HCT116 (cell line): ENCODE measurements at regions not wholly inside any gene's neighbourhood (a gene's known extent, or its start where the extent isn't known, plus 50 kb on each side); places are given as distances from the start of the nearest gene placed in this dataset.

Source experiments
- ATAC-seq: fragments of 200-7000 bp; cut with Tn5 transposase; 2 replicates; pipeline ENCODE4 v1.9.1; 2020; ENCODE audit warnings: mild to moderate bottlenecking, moderate library complexity
- BruUV-seq: library from RNA; stranded (reverse); fragments of 400-500 nt; replicated peaks from 2 replicates; lab custom pipeline; 2021; lab: Mats Ljungman, UMichigan
- CTCF ChIA-PET: fragments of 300-600 bp; sonication (Branson Sonifier 250); formaldehyde crosslinking; loops from one replicate; lab custom pipeline; 2021; ENCODE audit warnings: antibody characterized with exemption; lab: Charles Lee
- POLR2A ChIA-PET: fragments of 300-600, 350-600 bp; sonication (Branson Sonifier 250); formaldehyde crosslinking; loops from one replicate; lab custom pipeline; 2021; ENCODE audit warnings: antibody characterized with exemption; lab: Charles Lee
- RAD21 ChIA-PET, 2 experiments: fragments of 300-600 bp; sonication (Branson Sonifier 250); formaldehyde crosslinking; loops; one replicate each; lab custom pipeline; 2023; ENCODE audit warnings: low total read pairs in 2 of 2; ENCODE audit not compliant: uncharacterized antibody in 2 of 2, unreplicated experiment in 2 of 2, low non-redundant PET in 1 of 2; lab: Charles Lee
- DNase-seq: peaks from one replicate; pipeline ENCODE4 v3.0.0-alpha.2; 2010; ENCODE audit warnings: low read depth, low spot score
- H2AFZ ChIP-seq: fragments of 200-600 bp; shearing (Covaris generic), sonication (generic); 2 replicates; pipeline ENCODE4 v1.6.1; 2017; ENCODE audit warnings: low read depth, mixed run types, mixed read lengths, antibody characterized with exemption, low read length; ENCODE audit not compliant: poor library complexity, severe bottlenecking
- H3K27ac ChIP-seq: 2 replicates; pipeline ENCODE4 v1.5.1; 2012; ENCODE audit warnings: low read depth, low read length
- H3K27me3 ChIP-seq: fragments of 200-600 bp; sonication (generic); 2 replicates; pipeline ENCODE4 v1.6.1; 2016; ENCODE audit warnings: mixed run types, low read length, mixed read lengths; ENCODE audit not compliant: insufficient read depth
- H3K36me3 ChIP-seq, 2 experiments: fragments of 200-500 bp in 1 of 2; fragments of 200-600 bp in 1 of 2; sonication (Bioruptor generic) in 1 of 2; sonication (generic) in 1 of 2; 2 replicates each; pipeline versions ENCODE4 v1.5.1 to v1.6.1; 2014 to 2016; ENCODE audit warnings: low read length in 2 of 2, inconsistent platforms in 1 of 2, mixed read lengths in 1 of 2, mixed run types in 1 of 2; ENCODE audit not compliant: insufficient read depth in 2 of 2, control insufficient read depth in 1 of 2
- H3K4me1 ChIP-seq, 2 experiments: fragments of 200-600 bp in 1 of 2; sonication (generic) in 1 of 2; 2 replicates each; pipeline versions ENCODE4 v1.5.1 to v1.6.1; 2012 to 2017; ENCODE audit warnings: low read length in 2 of 2, inconsistent platforms in 1 of 2, mild to moderate bottlenecking in 1 of 2, mixed read lengths in 1 of 2, mixed run types in 1 of 2, moderate library complexity in 1 of 2; ENCODE audit not compliant: insufficient read depth in 2 of 2, control insufficient read depth in 1 of 2
- H3K4me2 ChIP-seq: fragments of 200-600 bp; sonication (generic); 2 replicates; pipeline ENCODE4 v1.6.1; 2017; ENCODE audit warnings: mixed run types, low read length, mixed read lengths
- H3K4me3 ChIP-seq, 2 experiments: fragments of 200-600 bp in 1 of 2; sonication (generic) in 1 of 2; replicated peaks in 1 of 2; 2 replicates each; pipeline ENCODE4 v1.5.1; 2011 to 2016; ENCODE audit warnings: low read length in 2 of 2, control low read depth in 1 of 2, low read depth in 1 of 2, mild to moderate bottlenecking in 1 of 2, mixed read lengths in 1 of 2, mixed run types in 1 of 2
- H3K79me2 ChIP-seq: fragments of 200-600 bp; sonication (generic); 2 replicates; pipeline ENCODE4 v1.6.1; 2017; ENCODE audit warnings: mild to moderate bottlenecking, mixed run types, low read length, moderate library complexity, mixed read lengths; ENCODE audit not compliant: insufficient read depth
- H3K9ac ChIP-seq: fragments of 200-600 bp; sonication (generic); 2 replicates; pipeline ENCODE4 v1.6.1; 2016; ENCODE audit warnings: low read length, mixed read lengths
- H3K9me2 ChIP-seq: fragments of 200-600 bp; sonication (generic), shearing (Covaris generic); 2 replicates; pipeline ENCODE4 v1.6.1; 2017; ENCODE audit warnings: mixed run types, mild to moderate bottlenecking, moderate library complexity; ENCODE audit not compliant: insufficient read depth
- H3K9me3 ChIP-seq, 2 experiments: fragments of 200-500 bp in 1 of 2; fragments of 200-600 bp in 1 of 2; sonication (Bioruptor generic) in 1 of 2; sonication (generic) in 1 of 2; 2 replicates each; pipeline ENCODE4 v1.6.1; 2014 to 2017; ENCODE audit warnings: low read length in 2 of 2, mixed read lengths in 2 of 2, inconsistent platforms in 1 of 2, low read depth in 1 of 2, mild to moderate bottlenecking in 1 of 2, mixed run types in 1 of 2, moderate library complexity in 1 of 2; ENCODE audit not compliant: control insufficient read depth in 1 of 2, insufficient read depth in 1 of 2
- H4K20me1 ChIP-seq: fragments of 200-600 bp; sonication (generic), shearing (Covaris generic); 2 replicates; pipeline ENCODE4 v1.6.1; 2017; ENCODE audit warnings: mixed run types, mild to moderate bottlenecking, moderate library complexity; ENCODE audit not compliant: insufficient read depth
- CBX3 ChIP-seq: IDR thresholded peaks from 2 replicates; pipeline ENCODE4 v1.6.1; 2012; ENCODE audit warnings: low read depth
- CEBPB ChIP-seq: IDR thresholded peaks from 2 replicates; pipeline ENCODE4 v1.6.1; 2012; ENCODE audit warnings: low read depth
- CTCF ChIP-seq, 3 experiments: fragments of 200-600 bp in 1 of 3; sonication (generic) in 1 of 3; IDR thresholded peaks in 2 of 3; conservative IDR thresholded peaks in 1 of 3; 2 replicates each; pipeline ENCODE4 v1.5.1; 2012 to 2017; ENCODE audit warnings: low read depth in 2 of 3, low read length in 2 of 3, antibody characterized with exemption in 1 of 3, borderline replicate concordance in 1 of 3, control low read depth in 1 of 3, mild to moderate bottlenecking in 1 of 3, mixed read lengths in 1 of 3, mixed run types in 1 of 3, moderate library complexity in 1 of 3; ENCODE audit not compliant: insufficient read depth in 1 of 3
- ELF1 ChIP-seq: IDR thresholded peaks from 2 replicates; pipeline ENCODE4 v1.6.1; 2012; ENCODE audit warnings: low read depth, borderline replicate concordance
- EZH2 ChIP-seq: fragments of 200-600 bp; sonication (generic); IDR thresholded peaks from 2 replicates; pipeline ENCODE4 v1.6.1; 2017; ENCODE audit warnings: antibody characterized with exemption, mixed run types
- EZH2phosphoT487 ChIP-seq: fragments of 200-600 bp; IDR thresholded peaks from 2 replicates; pipeline ENCODE4 v1.6.1; 2018; ENCODE audit warnings: antibody characterized with exemption, borderline replicate concordance
- FOSL1 ChIP-seq: IDR thresholded peaks from 2 replicates; pipeline ENCODE4 v1.6.1; 2012; ENCODE audit warnings: low read depth
- JUND ChIP-seq: IDR thresholded peaks from 2 replicates; pipeline ENCODE4 v1.6.1; 2012
- POLR2A ChIP-seq: IDR thresholded peaks from 2 replicates; pipeline ENCODE4 v1.7.0; 2011; ENCODE audit warnings: borderline replicate concordance; ENCODE audit not compliant: insufficient read depth, insufficient read length; ENCODE audit errors: extremely low read depth
- RAD21 ChIP-seq: IDR thresholded peaks from 2 replicates; pipeline ENCODE4 v1.6.1; 2012; ENCODE audit warnings: low read depth, mild to moderate bottlenecking
- SP1 ChIP-seq: IDR thresholded peaks from 2 replicates; pipeline ENCODE4 v1.6.1; 2012; ENCODE audit warnings: low read depth
- SRF ChIP-seq: IDR thresholded peaks from 2 replicates; pipeline ENCODE4 v1.6.1; 2012; ENCODE audit warnings: low read depth
- TCF7L2 ChIP-seq: IDR thresholded peaks from 2 replicates; pipeline ENCODE4 v1.7.0; 2011; ENCODE audit warnings: borderline replicate concordance, inconsistent platforms; ENCODE audit not compliant: insufficient read depth, insufficient read length; ENCODE audit errors: extremely low read depth
- YY1 ChIP-seq: IDR thresholded peaks from 2 replicates; pipeline ENCODE4 v1.6.1; 2011; ENCODE audit warnings: low read length, low read depth, moderate library complexity, mild to moderate bottlenecking; ENCODE audit not compliant: insufficient replicate concordance; ENCODE audit errors: extremely low read depth
- ZBTB33 ChIP-seq: IDR thresholded peaks from 2 replicates; pipeline ENCODE4 v1.6.1; 2011; ENCODE audit warnings: mild to moderate bottlenecking, low read length, moderate library complexity; ENCODE audit not compliant: insufficient replicate concordance; ENCODE audit errors: extremely low read depth
- intact Hi-C: fragments of 100-400 bp; cut with micrococcal nuclease; formaldehyde crosslinking; loops from 2 replicates; pipeline ENCODE4 v1.10.0; 2022
- TF ChIP-seq, protein P1 (sequence below): IDR thresholded peaks from 2 replicates; pipeline ENCODE4 v1.6.1; 2012
- TF ChIP-seq, protein P2 (sequence below): IDR thresholded peaks from 2 replicates; pipeline ENCODE4 v1.6.1; 2012

DNA sequence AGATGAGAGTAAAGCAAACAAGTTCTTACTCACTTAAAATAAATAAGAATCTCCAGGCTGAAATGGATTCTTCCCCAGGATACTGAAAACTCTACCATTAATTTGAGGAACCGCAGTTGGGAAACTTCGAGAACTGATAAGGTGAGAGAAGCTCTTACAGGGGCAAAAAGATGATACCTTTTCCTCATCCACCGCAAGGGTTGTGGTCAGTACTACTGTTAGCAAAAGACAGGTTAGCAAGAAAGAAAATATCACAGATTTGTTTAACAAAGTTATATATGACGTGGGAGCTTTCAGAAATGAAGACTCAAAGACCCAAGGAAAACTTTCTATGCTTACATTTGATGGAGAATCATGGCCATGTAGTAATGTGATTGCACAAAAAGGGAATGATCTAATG, 441.6 kb downstream of the PCNX1 start:
- no peaks in the 10 kb centered on the region for H3K9me3 ChIP-seq
- no peaks in the 10 kb centered on the region for H3K27me3 ChIP-seq
- H3K9ac ChIP-seq = no peak overlapping the region
- H3K27ac ChIP-seq = no peak overlapping the region
- TF ChIP-seq, protein P1, sequence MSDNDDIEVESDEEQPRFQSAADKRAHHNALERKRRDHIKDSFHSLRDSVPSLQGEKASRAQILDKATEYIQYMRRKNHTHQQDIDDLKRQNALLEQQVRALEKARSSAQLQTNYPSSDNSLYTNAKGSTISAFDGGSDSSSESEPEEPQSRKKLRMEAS = no peak
- no peak for TF ChIP-seq SP1
- TF ChIP-seq RAD21 = no peak
- TF ChIP-seq TCF7L2 = no peak
- TF ChIP-seq, protein P2, sequence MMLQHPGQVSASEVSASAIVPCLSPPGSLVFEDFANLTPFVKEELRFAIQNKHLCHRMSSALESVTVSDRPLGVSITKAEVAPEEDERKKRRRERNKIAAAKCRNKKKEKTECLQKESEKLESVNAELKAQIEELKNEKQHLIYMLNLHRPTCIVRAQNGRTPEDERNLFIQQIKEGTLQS = no peak
- TF ChIP-seq POLR2A = no peak
- TF ChIP-seq YY1 = no peak
- no peak for TF ChIP-seq EZH2phosphoT487
- TF ChIP-seq FOSL1 = no peak
- TF ChIP-seq CBX3 = no peak
- TF ChIP-seq SRF = no peak
- TF ChIP-seq JUND = no peak
- TF ChIP-seq CEBPB = no peak
- H3K4me3 ChIP-seq = no peak overlapping the region
- POLR2A ChIA-PET = no interaction called here
- peaks cover 36% of the 10 kb centered on the region for H3K79me2 ChIP-seq
- ATAC-seq = no peak
- no peak for DNase-seq
- CTCF ChIA-PET = no interaction called here
- H3K9me2 ChIP-seq = no peaks in the 10 kb centered on the region
- RAD21 ChIA-PET = no interaction called here
- H3K36me3 ChIP-seq = no peaks in the 10 kb centered on the region
- no peaks in the 10 kb centered on the region for H3K4me1 ChIP-seq
- intact Hi-C loops = no loop called here
- H3K4me2 ChIP-seq = no peak overlapping the region
- BruUV-seq = no TSS peak
- no peak overlapping the region for H2AFZ ChIP-seq
- H4K20me1 ChIP-seq = no peaks in the 10 kb centered on the region

GRCh38 chr14:71354142-71354541, 446.9 kb downstream of the PCNX1 start:
- no peaks in the 10 kb centered on the region for H3K9me2 ChIP-seq
- H3K4me1 ChIP-seq = no peaks in the 10 kb centered on the region
- ChIA-PET RAD21 (no interaction called here), POLR2A (no interaction called here), CTCF (no interaction called here)
- no peaks in the 10 kb centered on the region for H3K27me3 ChIP-seq
- H3K36me3 ChIP-seq = no peaks in the 10 kb centered on the region
- no peak for DNase-seq
- no peak overlapping the region for H3K27ac ChIP-seq
- no peak overlapping the region for H3K4me3 ChIP-seq
- intact Hi-C loops = no loop called here
- H3K9me3 ChIP-seq = no peaks in the 10 kb centered on the region
- H3K9ac ChIP-seq = no peak overlapping the region
- H4K20me1 ChIP-seq = no peaks in the 10 kb centered on the region
- H3K4me2 ChIP-seq = no peak overlapping the region
- BruUV-seq = no TSS peak
- H3K79me2 ChIP-seq = peaks cover 21% of the 10 kb centered on the region; the same call in 1 of the 2 replicates
- H2AFZ ChIP-seq = no peak overlapping the region
- no peak for ATAC-seq
- TF ChIP-seq POLR2A (no peak), ELF1 (no peak), RAD21 (no peak), ZBTB33 (no peak), TCF7L2 (no peak), CTCF (IDR thresholded peaks at IDR 0.05 in 2 of 3, conservative IDR thresholded peaks at IDR 0.05 in 1 of 3; ENCODE audit: borderline replicate concordance in 1 of 3, insufficient read depth in 1 of 3, low read depth in 2 of 3, low read length in 2 of 3) (no peak), EZH2 (no peak), EZH2phosphoT487 (no peak), SP1 (no peak), YY1 (no peak)
